Activated B cell treated with CpG ODN at 0.5 μM for 24 hours (primary cell): ENCODE measurements at regions not wholly inside any gene's neighbourhood (a gene's known extent, or its start where the extent isn't known, plus 50 kb on each side); places are given as distances from the start of the nearest gene placed in this dataset.
"Not testable (repeated sequence)": the region's sequence is repeated elsewhere in the genome, so short reads cannot be mapped to it uniquely, and the experiment has no call there.

Experiments
- ATAC-seq: fragments of 200-7000 bp; cut with Tn5 transposase; one replicate; pipeline ENCODE4 v1.10.0; 2021; ENCODE audit warnings: low read depth, mild to moderate bottlenecking, moderate library complexity
- CTCF ChIA-PET: fragments of 350-600 bp; sonication (Branson Sonifier 250); formaldehyde crosslinking; loops from one replicate; lab custom pipeline; 2021; ENCODE audit warnings: antibody characterized with exemption; lab: Charles Lee
- POLR2A ChIA-PET: fragments of 350-600 bp; sonication (Branson Sonifier 250); formaldehyde crosslinking; loops from one replicate; lab custom pipeline; 2021; ENCODE audit warnings: antibody characterized with exemption; lab: Charles Lee
- DNase-seq: peaks from one replicate; pipeline ENCODE4 v3.0.0; 2022
- H3K27ac Mint-ChIP-seq: one replicate; pipeline ENCODE4 v1.8.0; 2020; ENCODE audit warnings: mixed read lengths
- H3K27me3 Mint-ChIP-seq: one replicate; pipeline ENCODE4 v1.8.0; 2021; ENCODE audit warnings: mixed read lengths
- H3K36me3 Mint-ChIP-seq: one replicate; pipeline ENCODE4 v1.8.0; 2021; ENCODE audit warnings: low read depth, mixed read lengths
- H3K4me1 Mint-ChIP-seq: one replicate; pipeline ENCODE4 v1.8.0; 2021; ENCODE audit warnings: mixed read lengths
- H3K4me3 Mint-ChIP-seq: one replicate; pipeline ENCODE4 v1.8.0; 2020; ENCODE audit warnings: mild to moderate bottlenecking, mixed read lengths
- H3K9me3 Mint-ChIP-seq: one replicate; pipeline ENCODE4 v1.8.0; 2020; ENCODE audit warnings: mixed read lengths
- intact Hi-C: fragments of 100-400 bp; cut with micrococcal nuclease; formaldehyde crosslinking; loops from one replicate; pipeline ENCODE4 v1.15.1; 2024

DNA sequence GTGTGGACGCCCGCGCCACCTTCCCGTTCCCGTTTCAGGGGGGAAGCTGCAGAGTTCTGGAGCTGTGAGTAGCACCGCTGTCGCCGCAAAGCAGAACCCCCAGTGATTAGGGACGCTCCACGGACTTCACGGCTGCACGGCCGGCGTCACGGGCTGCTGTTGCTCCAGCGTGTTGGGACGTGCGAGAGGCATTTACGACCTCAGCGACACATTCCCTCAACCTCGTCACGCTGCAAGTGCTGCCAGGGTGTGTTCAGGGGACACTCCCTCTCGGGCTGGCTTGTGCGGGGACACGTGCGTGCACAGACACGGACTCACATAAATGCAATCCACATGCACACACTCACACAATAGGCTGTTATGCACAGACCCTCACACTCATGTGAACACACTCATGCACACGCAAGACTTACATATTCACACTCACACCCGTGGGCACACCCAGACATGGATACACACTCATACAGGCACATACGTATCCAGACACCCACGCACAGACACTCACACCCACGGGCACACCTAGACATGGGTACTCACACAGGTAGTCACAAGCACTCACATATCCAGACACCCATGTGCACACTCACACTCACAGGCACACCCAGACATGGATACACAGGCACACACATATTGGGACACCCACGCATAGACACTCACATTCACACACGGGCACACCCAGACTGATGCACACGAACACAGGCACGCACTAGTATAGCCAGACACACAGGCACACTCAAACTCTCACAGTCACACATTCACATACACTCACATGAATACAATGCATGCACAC, 198.0 kb upstream of the ZNF469 start:
- H3K4me3 Mint-ChIP-seq, CTCF ChIA-PET, intact Hi-C loops, ATAC-seq, H3K36me3 Mint-ChIP-seq, POLR2A ChIA-PET, H3K27ac Mint-ChIP-seq, H3K9me3 Mint-ChIP-seq, H3K27me3 Mint-ChIP-seq, H3K4me1 Mint-ChIP-seq, DNase-seq: not testable (repeated sequence)

DNA sequence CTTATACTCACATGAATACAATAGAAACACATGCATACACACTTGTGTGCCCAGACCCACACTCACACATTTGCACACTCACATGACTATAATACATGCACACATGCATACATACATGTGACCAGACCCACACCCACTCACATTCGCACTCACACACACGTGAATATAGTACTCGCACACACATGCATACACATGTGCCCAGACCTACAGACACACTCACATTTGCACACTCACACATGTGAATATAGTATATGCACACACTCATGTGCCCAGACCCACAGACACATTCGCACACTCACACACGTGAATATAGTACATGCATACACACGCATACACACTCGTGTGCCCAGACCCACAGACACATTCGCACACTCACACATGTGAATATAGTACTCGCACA, 197.4 kb upstream of the ZNF469 start:
- H3K27me3 Mint-ChIP-seq, H3K4me3 Mint-ChIP-seq, CTCF ChIA-PET, DNase-seq, H3K9me3 Mint-ChIP-seq, intact Hi-C loops, ATAC-seq, H3K4me1 Mint-ChIP-seq, H3K36me3 Mint-ChIP-seq, POLR2A ChIA-PET, H3K27ac Mint-ChIP-seq: not testable (repeated sequence)

DNA sequence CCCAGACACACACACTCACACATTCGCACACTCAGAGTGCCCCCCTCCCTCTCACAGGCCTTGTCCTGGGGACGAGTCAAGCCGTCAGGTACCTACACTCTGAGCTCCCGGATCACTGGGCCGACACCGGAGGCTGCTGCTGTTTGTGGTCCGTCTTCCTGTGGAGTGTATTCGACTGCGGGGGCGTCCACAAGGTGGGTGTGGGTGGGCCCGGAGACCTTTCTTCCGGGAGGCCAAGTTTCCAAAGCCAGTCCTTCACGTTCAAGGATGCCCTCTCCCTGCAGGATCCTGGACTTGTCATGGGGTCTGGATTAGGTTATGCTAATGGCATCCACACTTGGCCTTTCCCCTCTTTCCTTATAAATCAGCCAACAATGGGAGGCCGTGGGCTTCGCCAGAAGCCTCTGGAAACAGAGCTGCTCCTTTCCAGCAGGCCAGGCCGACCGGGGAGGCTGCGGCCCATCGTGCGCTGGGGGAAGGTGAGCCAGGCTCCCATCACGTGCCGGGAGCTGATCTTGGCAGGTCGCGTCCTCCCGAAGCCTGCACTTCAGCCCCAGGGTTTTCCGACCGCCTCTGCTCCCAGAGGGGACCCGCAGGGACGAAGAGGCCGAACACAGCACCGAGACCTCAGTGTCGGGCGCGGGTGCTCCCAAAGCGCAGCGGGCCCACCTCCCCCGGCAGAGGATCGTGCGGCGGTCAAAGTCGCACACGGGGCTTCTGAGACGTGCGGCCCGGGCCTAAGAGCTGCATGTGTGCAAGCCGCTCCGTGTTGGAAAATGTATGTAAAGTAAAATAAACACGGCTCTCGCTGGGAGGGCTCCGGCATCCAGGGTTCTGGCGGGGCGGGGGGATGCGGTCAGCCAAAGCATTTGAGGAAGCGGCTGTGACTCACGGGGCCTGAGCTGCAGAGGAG, 196.5 kb upstream of the ZNF469 start:
- POLR2A ChIA-PET, H3K27me3 Mint-ChIP-seq, H3K4me3 Mint-ChIP-seq, H3K9me3 Mint-ChIP-seq, H3K36me3 Mint-ChIP-seq, H3K4me1 Mint-ChIP-seq, H3K27ac Mint-ChIP-seq, DNase-seq, CTCF ChIA-PET, intact Hi-C loops, ATAC-seq: not testable (repeated sequence)

DNA sequence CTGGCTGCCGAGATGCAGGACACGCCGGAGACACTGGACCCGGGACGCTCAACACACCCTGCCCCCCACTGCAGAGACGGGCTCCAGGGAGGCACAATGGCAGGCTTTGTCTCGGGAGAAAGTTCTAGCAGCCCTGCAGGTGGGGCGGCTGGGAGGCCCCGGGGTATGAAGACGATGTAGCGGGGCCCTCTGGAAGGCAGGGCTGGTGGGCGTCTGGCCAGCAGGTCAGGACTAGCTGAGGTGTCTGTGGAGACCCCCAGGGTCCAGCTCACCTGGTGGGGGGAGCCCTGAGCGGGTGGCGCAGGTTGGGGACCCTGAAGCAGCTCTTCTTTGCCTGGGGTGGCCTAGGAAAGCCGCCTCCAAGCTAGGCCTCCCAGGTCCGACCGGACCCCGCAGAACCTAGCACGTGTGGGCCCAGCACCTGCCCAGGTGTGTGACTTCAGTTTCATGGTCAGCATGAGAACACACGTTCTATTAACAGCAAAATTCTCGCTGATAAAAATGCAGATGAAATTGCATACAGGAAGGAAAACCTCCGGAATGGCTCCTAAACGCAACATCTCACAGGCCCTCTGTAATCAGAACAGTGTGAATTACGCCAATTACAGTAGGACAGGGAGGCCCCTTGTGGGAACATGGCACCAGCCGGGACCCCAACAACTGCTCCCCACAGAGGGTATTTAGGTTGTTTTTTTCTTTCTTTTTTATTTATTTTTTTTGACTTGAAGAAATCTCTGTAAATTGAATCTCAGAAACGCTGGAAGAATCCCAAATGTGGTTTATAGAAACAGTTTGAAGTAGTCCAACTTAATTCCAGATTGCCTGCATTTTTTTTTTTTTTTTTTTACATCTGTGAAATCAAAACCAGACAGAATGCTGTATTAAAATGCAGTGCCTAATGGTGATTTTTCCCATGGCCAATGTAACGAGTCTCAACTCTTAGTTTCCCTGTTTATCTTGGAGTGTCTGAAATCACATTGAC, 195.6 kb upstream of the ZNF469 start:
- POLR2A ChIA-PET, ATAC-seq, intact Hi-C loops, H3K4me3 Mint-ChIP-seq, DNase-seq, H3K27ac Mint-ChIP-seq, CTCF ChIA-PET, H3K4me1 Mint-ChIP-seq, H3K9me3 Mint-ChIP-seq, H3K27me3 Mint-ChIP-seq, H3K36me3 Mint-ChIP-seq: not testable (repeated sequence)

DNA sequence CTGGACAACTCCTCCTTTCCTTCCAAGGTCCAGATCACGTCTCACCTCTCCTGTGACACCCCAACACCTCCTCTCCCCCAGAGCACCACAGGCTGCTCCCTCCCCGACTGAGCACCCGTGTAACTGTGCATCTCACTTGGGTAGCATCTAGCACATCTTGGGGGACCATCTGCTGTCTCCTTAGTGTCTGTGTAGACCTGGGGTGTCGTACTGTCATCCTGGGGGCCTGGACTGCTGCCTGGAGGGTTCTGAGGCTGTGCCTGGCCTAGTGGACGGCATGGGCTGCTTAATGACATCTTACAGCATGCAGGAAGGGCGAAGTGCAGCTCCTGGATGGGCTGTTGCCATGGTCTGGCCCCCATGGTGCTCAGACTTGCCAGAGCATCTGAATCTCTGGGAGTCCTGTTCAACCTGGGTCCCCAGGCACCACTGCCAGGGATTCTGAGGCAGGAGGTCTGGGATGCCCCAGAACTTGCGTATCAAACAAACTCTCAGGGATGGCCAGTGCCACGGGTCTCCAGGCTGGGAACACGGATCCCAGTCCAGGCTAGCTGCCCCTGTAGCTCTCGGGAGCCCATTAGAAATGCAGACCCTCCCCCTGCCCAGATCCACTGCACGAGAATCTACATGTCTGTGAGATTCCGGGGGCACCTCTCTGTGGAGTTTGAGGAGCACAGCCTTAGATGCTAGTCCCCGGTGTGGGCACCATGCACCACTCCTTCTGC, 194.4 kb upstream of the ZNF469 start:
- CTCF ChIA-PET, H3K4me1 Mint-ChIP-seq, H3K36me3 Mint-ChIP-seq, H3K27me3 Mint-ChIP-seq, DNase-seq, POLR2A ChIA-PET, H3K9me3 Mint-ChIP-seq, intact Hi-C loops, ATAC-seq, H3K4me3 Mint-ChIP-seq, H3K27ac Mint-ChIP-seq: not testable (repeated sequence)

DNA sequence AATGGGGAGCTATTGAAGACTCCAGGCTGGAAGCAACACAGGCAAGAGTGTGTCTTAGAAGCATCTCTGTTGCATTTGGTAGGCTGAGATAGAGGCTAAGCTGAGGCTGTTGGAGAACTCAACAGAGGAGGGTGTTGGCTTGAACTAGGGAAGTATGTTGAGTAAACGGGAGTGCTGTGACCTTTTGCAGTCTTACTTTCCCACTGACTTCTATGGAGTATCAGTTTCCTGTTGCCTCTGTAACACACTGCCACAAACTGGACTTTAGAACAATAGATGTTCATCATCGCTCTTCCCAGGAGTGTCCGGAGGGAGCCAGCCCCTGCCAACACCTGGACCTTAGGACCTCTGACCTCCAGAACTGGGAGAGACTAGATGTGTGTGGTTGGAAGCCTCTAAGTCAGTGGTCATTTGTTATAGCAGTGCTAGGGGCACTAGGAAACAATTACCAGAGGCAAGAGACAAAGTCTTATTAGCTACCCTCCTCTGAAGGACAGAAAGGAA, 192.1 kb upstream of the ZNF469 start:
- H3K4me1 Mint-ChIP-seq, H3K9me3 Mint-ChIP-seq, H3K36me3 Mint-ChIP-seq, DNase-seq, H3K4me3 Mint-ChIP-seq, ATAC-seq, CTCF ChIA-PET, H3K27ac Mint-ChIP-seq, H3K27me3 Mint-ChIP-seq, POLR2A ChIA-PET: not testable (repeated sequence)
- intact Hi-C loops, result loop anchor here (10.0 kb wide), 1 partner anchor 244 kb away; no protein-coding TSS in a partner anchor

DNA sequence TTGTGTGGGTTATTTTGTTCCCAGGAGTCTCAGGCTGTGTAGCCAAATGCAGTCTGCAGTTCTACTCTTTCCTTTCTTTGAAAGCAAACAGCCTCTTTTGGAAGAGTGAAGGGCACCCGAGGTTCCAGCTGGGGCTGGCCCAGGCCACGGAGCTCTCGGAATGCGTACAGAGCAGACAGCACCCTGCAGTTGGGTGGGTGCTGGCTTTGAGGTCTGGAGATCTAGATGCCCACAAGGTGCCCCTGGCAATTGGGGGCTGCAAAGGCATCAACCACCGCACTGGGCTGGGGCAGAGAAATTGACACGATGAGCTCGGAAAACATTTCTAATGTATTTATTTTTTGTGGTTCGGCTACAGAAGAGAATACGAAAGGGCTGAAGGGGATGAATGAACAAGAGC, 191.6 kb upstream of the ZNF469 start:
- H3K27me3 Mint-ChIP-seq, H3K36me3 Mint-ChIP-seq, ATAC-seq, H3K4me1 Mint-ChIP-seq, H3K9me3 Mint-ChIP-seq, DNase-seq, POLR2A ChIA-PET, H3K27ac Mint-ChIP-seq, CTCF ChIA-PET, H3K4me3 Mint-ChIP-seq: not testable (repeated sequence)
- intact Hi-C loops, result loop anchor here (10.0 kb wide), 1 partner anchor 244 kb away; no protein-coding TSS in a partner anchor
